ENCODE measurements at regions not wholly inside any gene's neighbourhood (a gene's known extent, or its start where the extent isn't known, plus 50 kb on each side); places are given as distances from the start of the nearest gene placed in this dataset.
"Not testable (repeated sequence)": the region's sequence is repeated elsewhere in the genome, so short reads cannot be mapped to it uniquely, and the experiment has no call there.

DNA sequence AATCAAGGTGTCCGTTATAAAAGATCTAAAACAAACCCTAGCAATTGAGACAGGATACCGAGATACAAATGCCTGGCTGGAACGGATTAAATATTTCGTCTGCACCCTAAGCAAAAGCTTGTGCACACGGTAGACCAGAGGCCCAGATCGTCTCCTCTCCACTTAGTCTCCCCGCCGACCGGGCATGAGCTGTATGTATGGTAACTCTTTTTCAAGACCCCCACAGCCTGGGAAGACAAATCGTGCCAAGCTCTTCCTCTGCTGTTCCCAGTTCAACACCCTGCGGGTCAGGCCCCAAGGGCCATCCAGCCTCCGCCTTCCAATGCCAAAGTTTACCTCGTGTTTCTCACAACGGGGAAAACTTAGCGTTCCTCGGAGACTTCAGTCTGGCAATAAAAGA is 285.7 kb upstream of the GALNT17 start:
- no peak for DNase-seq (ENCODE audit: low read depth)

- no peak for DNase-seq (ENCODE audit: low read depth)
These were observed 282.2 kb upstream of the GALNT17 start for GRCh38 chr7:70849580-70850235.

- DNase-seq (ENCODE audit: low read depth), result no peak
These were observed 276.6 kb upstream of the GALNT17 start for GRCh38 chr7:70855373-70855772.

GRCh38 chr7:70856901-70857630 is 274.9 kb upstream of the GALNT17 start:
- peak; percentile 10 for DNase-seq (ENCODE audit: low read depth)

DNA sequence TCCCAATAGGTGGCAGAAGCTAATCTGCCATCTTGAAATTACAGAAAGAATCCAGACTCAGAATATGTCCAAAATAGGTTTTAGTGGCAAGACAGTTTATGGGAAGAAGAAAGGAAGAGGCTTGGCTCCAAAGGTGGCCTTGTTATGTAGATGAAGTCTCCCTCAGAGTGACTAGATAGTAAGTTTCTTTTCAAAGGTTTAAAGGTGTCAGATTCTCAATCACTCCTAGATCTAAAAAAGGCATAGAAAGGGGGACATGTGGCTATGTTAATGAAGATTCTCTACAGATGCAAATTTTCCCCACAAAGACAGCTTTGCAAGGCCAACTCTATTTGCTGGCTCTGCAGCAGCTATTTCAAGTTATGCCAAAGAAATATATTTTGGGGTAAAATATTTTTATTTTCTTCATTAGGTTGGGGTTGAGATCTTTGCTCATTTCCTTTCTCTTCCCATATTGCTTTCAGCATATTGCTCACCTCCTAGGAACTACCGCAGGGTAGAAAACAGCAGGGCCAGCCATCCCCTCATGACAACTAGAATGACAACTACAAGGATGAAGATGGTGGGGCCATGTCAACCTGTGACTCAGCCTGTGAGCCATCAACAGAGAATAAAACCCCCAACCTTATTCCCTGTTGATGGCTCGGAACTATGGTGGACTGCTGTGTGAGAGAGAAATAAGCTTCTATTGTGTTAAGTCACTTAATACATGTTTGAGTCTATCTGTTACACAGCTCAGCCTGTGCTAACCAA is 274.0 kb upstream of the GALNT17 start:
- DNase-seq (ENCODE audit: low read depth), result no peak

DNA sequence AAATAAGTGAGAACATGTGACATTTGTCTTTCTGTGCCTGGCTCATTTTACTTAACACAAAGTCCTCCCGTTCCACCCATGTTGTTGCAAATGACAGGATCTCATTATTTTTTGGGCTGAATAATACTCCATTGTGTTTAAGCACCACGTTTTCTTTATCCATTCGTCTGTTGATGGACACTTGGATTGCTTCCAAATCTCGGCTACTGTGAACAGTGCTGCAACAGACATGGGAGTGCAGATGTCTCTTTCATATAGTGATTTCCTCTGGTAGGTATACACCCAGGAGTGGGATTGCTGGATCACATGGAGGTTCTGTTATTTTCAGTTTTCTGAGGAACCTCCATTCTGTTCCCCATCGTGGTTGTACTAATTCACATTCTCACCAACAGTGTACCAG is 264.4 kb upstream of the GALNT17 start:
- DNase-seq (ENCODE audit: low read depth), result no peak

GRCh38 chr7:70870349-70870748 is 261.6 kb upstream of the GALNT17 start:
- DNase-seq (ENCODE audit: low read depth), result no peak

DNA sequence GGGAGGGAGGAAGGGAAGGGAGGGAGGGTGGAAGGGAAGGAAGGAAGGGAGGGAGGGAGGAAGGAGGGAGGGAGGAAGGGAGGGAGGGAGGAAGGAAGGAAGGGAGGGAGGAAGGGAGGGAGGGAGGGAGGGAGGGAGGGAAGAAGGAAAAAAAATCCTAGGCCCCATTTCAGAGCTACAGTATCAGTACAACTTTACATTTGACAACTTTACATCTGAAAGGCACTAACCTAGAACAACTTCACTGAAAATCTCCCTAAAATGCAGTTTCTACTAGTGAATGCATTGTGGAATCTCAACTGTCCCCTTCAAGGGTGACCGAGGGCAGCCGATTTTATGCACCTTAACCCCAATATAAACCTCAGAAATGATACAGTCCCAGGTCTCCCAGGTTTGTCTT is 259.8 kb upstream of the GALNT17 start:
- DNase-seq (ENCODE audit: low read depth), result no peak

DNA sequence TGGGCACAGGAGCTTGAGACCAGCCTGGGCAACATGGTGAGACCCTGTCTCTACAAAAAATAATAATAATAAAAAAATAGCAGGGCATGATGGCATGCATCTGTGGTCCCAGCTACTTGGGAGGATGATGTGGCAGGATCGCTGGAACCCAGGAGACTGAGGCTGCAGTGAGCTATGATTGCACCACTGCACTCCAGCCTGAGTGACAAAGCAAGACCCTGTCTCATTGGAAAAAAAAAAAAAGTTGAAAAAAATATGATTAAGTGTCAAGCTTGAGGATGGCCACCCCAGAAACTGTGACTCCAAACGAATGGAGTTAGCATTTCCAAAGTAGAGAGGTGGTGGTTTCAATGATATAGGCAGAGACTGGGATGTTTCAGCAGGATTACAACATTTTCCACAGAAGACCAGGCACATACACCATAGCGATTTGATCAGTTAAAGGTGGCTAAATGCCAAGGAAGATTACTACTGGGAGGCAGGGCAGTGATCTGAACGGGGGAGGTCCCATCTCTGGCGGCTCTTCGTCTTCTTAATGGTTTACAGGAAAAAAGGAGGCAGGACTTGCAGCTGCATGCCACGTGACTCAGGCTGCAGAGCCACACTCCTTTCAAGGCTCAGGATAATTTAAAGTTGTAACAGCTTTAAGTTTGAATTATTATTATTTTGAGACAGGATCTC is 250.6 kb upstream of the GALNT17 start:
- DNase-seq (ENCODE audit: low read depth), result no peak

GRCh38 chr7:70883750-70884439 is 248.0 kb upstream of the GALNT17 start:
- DNase-seq (ENCODE audit: low read depth), result no peak

- no peak for DNase-seq (ENCODE audit: low read depth)
These were observed 247.5 kb upstream of the GALNT17 start for GRCh38 chr7:70884440-70884764.

GRCh38 chr7:70884809-70885208 is 247.1 kb upstream of the GALNT17 start:
- no peak for DNase-seq (ENCODE audit: low read depth)

- DNase-seq (ENCODE audit: low read depth), result no peak
These were observed 245.4 kb upstream of the GALNT17 start for GRCh38 chr7:70886547-70886946.

DNA sequence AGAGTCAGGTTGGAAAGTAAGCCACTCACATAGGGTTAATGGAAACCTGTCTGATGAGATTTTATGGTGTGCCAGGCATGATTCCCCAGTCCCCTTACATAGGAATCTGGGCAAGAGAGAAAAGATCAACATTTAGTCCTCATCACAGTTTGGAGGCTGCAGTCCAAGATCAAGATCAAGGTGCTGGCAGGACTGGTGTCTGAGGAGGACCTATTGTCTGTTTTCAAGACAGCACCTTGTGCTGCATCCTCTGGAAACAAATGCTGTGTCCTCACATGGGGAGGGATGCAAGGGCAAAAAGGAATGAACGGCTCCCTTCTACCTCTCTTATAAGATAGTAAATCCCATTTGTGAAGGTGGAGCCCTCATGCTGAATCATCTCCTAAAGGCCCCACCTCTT is 244.8 kb upstream of the GALNT17 start:
- DNase-seq (ENCODE audit: low read depth), result no peak

DNA sequence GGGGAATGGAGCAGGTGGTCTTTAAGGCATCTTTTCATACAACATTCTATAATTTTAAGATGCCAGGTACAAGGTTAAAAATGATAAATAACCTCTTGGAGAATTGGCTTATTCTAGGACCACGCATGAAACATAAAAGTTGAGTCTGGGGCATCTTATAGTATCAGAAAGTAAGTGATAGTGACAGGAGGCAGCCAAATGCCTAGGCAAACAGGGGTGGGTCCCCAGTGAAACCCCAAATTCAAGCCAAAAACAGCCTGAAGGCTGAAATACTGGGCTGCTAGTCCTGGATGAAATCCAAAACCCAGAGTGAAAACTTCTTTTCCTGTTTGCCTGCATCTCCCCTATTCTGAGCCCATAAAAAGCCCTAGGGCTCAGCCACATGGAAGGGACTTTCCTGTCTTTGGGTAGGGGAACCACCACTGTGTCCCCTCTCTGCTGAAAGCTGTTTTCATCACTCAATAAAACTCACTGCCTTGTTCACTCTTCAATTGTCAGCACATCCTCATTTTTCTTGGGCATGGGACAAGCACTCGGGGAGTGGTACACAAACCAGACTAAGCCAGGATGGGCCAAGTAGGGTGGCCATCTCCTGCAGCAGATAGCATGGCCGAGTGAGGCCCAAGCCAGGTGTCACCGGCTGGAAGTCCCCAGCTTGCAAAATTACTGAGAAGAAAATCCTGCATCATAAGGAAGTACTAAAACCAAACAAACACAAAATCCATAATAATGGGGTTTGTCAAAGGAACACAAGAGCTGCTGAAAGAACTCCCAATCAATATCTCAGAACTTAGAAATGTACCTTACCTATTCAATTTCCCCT is 241.6 kb upstream of the GALNT17 start:
- DNase-seq (ENCODE audit: low read depth), result no peak

DNA sequence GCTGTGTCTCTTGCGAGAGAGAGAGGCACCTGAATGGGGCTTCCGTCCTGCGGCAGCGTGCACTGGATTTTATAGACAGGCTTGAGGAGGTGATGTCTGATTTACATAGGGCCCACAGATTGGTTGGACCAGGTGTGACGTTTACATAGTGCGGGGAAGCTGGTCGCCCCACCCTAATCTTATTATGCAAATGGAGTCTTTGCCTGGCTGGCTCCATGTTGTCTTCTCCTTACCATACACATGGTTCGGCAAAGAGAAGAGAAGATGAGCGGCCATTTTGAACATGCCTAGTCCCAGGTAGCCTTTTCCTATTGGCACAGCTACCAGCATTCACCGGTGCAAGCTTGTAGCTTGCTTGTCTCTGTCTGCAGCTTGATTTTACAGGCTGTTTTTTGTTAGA is 238.5 kb upstream of the GALNT17 start:
- no peak for DNase-seq (ENCODE audit: low read depth)

- no peak for DNase-seq (ENCODE audit: low read depth)
These were observed 237.8 kb upstream of the GALNT17 start for GRCh38 chr7:70893971-70894715.

- no peak for DNase-seq (ENCODE audit: low read depth)
These were observed 237.1 kb upstream of the GALNT17 start for GRCh38 chr7:70894799-70895198.

GRCh38 chr7:70895337-70896200 is 236.4 kb upstream of the GALNT17 start:
- DNase-seq (ENCODE audit: low read depth), result not testable (repeated sequence)
